ENCODE measurements at regions not wholly inside any gene's neighbourhood (a gene's known extent, or its start where the extent isn't known, plus 50 kb on each side); places are given as distances from the start of the nearest gene placed in this dataset.

DNA sequence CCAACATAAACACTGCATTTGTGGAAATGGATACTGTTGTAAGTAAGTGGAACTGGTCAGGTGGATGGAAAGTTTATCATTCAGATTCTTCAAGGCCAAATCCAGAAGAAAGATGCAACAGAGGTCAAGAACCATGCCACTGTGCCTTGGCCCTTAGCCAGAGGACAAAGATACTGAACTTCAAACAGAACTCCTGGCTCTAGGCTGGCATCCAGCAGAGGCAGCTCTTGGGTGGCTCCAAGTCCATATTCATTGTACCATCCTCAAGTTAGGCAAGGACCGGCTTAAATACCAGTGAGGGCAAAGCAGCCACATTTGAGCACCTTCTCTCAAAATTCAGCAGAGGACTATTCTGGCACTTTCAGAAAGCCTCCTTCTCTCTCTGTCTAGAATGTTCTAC lies 53.2 kb downstream of the DNAAF9 start:
- no peak for DNase-seq (ENCODE audit: low read depth in 1 of 2, low spot score in 1 of 2)
- in situ Hi-C loops (cut with HindIII; ENCODE audit: low pct_unique_long_range_greater_than_20kb, low sequenced_read_pairs), result no loop called here
- no peak for TF ChIP-seq JUND (IDR thresholded peaks at IDR 0.05; ENCODE audit: low read depth)

- in situ Hi-C loops (cut with HindIII; ENCODE audit: low pct_unique_long_range_greater_than_20kb, low sequenced_read_pairs), result no loop called here
- no peak for TF ChIP-seq JUND (IDR thresholded peaks at IDR 0.05; ENCODE audit: low read depth)
- DNase-seq (ENCODE audit: low read depth in 1 of 2, low spot score in 1 of 2), result no peak
Measured at GRCh38 chr20:3353646-3354045, 53.8 kb downstream of the DNAAF9 start.

GRCh38 chr20:3352202-3352601 lies 55.3 kb downstream of the DNAAF9 start:
- no peak for DNase-seq (ENCODE audit: low read depth in 1 of 2, low spot score in 1 of 2)
- TF ChIP-seq JUND (IDR thresholded peaks at IDR 0.05; ENCODE audit: low read depth), result no peak
- in situ Hi-C loops (cut with HindIII; ENCODE audit: low pct_unique_long_range_greater_than_20kb, low sequenced_read_pairs), result no loop called here

DNA sequence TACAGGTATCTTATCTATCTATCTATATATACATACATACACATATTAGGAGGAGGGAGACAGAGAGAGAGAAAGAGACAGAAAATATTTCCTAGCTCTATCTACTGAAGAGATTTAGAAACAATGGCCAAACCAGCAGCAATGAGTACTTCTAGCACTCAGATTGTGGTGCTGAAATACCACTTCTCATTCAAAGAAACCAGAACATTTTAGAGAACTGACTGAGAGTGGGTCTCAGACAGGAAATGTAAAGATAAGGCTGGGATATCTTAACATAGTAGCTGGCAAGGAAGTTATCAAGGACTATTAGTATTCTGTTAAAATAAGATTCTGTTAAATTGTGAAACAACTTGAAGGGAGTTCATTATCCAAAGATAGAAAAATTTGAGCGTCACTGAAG lies 57.0 kb downstream of the DNAAF9 start:
- DNase-seq (ENCODE audit: low read depth in 1 of 2, low spot score in 1 of 2), result no peak
- in situ Hi-C loops (cut with HindIII; ENCODE audit: low pct_unique_long_range_greater_than_20kb, low sequenced_read_pairs), result no loop called here
- no peak for TF ChIP-seq JUND (IDR thresholded peaks at IDR 0.05; ENCODE audit: low read depth)

- TF ChIP-seq JUND (IDR thresholded peaks at IDR 0.05; ENCODE audit: low read depth), result no peak
- no peak for DNase-seq (ENCODE audit: low read depth in 1 of 2, low spot score in 1 of 2)
- in situ Hi-C loops (cut with HindIII; ENCODE audit: low pct_unique_long_range_greater_than_20kb, low sequenced_read_pairs), result no loop called here
Measured at GRCh38 chr20:3349786-3350185, 57.7 kb downstream of the DNAAF9 start.

DNA sequence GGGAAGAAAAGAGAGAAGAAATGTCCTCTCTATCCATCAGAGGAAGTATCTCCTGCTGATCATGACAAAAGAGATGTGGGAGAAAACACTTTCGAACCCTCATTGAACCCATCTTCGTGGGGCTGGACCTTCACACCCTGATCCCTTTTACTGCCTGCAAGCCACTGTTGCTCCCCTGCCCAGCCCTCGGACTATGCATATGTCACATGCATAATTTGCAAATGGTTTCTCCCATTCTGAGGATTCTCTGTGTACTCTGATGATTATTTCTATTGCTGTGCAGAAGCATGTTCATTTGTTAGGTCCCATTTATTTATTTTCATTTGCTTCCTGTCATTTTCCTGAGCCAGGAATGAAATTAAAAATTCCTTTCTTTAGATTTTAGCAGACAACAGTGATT lies 64.7 kb downstream of the DNAAF9 start:
- in situ Hi-C loops (cut with HindIII; ENCODE audit: low pct_unique_long_range_greater_than_20kb, low sequenced_read_pairs), result no loop called here
- TF ChIP-seq JUND (IDR thresholded peaks at IDR 0.05; ENCODE audit: low read depth), result no peak
- no peak for DNase-seq (ENCODE audit: low read depth in 1 of 2, low spot score in 1 of 2)

GRCh38 chr20:3340443-3340842 lies 67.0 kb downstream of the DNAAF9 start:
- TF ChIP-seq JUND (IDR thresholded peaks at IDR 0.05; ENCODE audit: low read depth), result no peak
- DNase-seq (ENCODE audit: low read depth in 1 of 2, low spot score in 1 of 2), result no peak
- in situ Hi-C loops (cut with HindIII; ENCODE audit: low pct_unique_long_range_greater_than_20kb, low sequenced_read_pairs), result no loop called here

DNA sequence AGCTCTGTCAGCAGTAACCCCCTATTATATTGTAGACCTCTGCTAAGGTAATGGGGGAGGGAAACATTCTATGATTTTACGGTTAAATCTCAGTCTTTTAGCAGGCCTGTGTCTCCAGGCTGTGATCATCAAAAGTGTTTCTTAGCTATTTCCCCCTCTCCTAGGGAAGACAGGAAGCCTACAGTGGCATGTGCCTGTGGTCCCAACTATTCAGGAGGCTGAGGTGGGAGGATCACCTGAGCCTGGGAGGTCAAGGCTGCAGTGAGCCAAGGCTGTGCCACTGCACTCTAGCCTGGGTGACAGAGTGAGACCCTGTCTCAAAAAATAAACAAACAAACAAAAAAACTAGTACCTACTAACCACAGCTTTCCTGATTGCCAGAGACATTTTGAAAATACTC lies 67.9 kb downstream of the DNAAF9 start:
- no peak for DNase-seq (ENCODE audit: low read depth in 1 of 2, low spot score in 1 of 2)
- no peak for TF ChIP-seq JUND (IDR thresholded peaks at IDR 0.05; ENCODE audit: low read depth)
- in situ Hi-C loops (cut with HindIII; ENCODE audit: low pct_unique_long_range_greater_than_20kb, low sequenced_read_pairs), result no loop called here

DNA sequence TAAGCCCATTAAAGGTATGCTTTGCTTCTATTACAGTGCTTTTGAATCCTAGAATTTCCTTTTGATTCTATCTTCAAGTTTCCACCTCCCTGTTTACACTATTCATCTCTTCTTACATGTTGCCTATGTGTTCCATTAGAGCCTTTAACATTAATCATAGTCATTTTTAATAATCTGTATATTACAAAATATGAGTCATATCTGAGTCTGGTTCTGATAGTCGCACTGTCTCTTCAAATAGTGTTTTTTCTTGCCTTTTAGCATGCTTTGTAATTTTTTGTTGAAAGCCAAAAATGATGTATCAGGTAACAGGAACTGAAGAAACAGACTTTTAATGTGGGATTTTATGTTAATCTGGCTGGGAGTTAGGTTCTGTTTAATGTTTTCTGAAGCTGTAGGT lies 68.4 kb downstream of the DNAAF9 start:
- in situ Hi-C loops (cut with HindIII; ENCODE audit: low pct_unique_long_range_greater_than_20kb, low sequenced_read_pairs), result no loop called here
- no peak for DNase-seq (ENCODE audit: low read depth in 1 of 2, low spot score in 1 of 2)
- no peak for TF ChIP-seq JUND (IDR thresholded peaks at IDR 0.05; ENCODE audit: low read depth)

GRCh38 chr20:3334156-3334943 lies 73.1 kb downstream of the DNAAF9 start:
- in situ Hi-C loops (cut with HindIII; ENCODE audit: low pct_unique_long_range_greater_than_20kb, low sequenced_read_pairs), result no loop called here
- no peak for DNase-seq (ENCODE audit: low read depth in 1 of 2, low spot score in 1 of 2)
- TF ChIP-seq JUND (IDR thresholded peaks at IDR 0.05; ENCODE audit: low read depth), result no peak

DNA sequence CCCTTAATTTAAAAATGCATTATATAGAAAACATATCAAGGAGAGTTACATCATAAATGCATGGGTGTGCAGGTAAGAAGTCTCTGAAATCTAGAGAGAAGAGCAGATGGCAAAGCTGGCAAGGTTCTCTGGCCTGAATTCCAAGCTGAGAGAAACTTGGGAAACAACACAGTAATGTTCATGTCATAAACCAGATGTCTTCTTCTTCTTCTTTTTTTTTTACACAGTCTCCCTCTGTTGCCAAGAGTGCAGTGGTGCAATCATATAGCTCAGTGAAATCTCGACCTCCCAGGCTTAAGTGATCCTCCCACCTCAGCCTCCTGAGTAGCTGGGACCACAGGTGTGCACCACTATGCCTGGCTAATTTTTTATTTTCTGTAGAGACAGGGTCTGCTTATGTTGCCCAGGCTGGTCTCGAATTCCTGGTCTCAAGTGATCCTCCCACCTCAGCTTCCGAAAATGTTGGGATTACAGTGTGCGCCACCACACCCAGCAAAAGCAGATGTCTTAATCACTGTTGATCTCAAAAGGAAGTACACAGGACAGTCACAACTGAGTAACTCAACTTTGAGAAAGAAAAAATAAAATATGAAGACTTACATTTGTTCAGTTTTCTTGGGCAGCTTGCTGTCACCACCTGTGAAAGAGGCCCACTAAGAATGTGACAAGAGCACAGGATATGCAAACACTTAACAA lies 77.3 kb downstream of the DNAAF9 start:
- no peak for DNase-seq (ENCODE audit: low read depth in 1 of 2, low spot score in 1 of 2)
- no peak for TF ChIP-seq JUND (IDR thresholded peaks at IDR 0.05; ENCODE audit: low read depth)
- in situ Hi-C loops (cut with HindIII; ENCODE audit: low pct_unique_long_range_greater_than_20kb, low sequenced_read_pairs), result no loop called here

- no peak for DNase-seq (ENCODE audit: low read depth in 1 of 2, low spot score in 1 of 2)
- in situ Hi-C loops (cut with HindIII; ENCODE audit: low pct_unique_long_range_greater_than_20kb, low sequenced_read_pairs), result no loop called here
- TF ChIP-seq JUND (IDR thresholded peaks at IDR 0.05; ENCODE audit: low read depth), result no peak
Measured at GRCh38 chr20:3328501-3328900, 79.0 kb downstream of the DNAAF9 start.

GRCh38 chr20:3326779-3327521 lies 80.5 kb downstream of the DNAAF9 start:
- TF ChIP-seq JUND (IDR thresholded peaks at IDR 0.05; ENCODE audit: low read depth), result no peak
- in situ Hi-C loops (cut with HindIII; ENCODE audit: low pct_unique_long_range_greater_than_20kb, low sequenced_read_pairs), result no loop called here
- DNase-seq (ENCODE audit: low read depth in 1 of 2, low spot score in 1 of 2), result no peak
